Small intestine (tissue), 7 donors: ENCODE measurements at regions not wholly inside any gene's neighbourhood (a gene's known extent, or its start where the extent isn't known, plus 50 kb on each side); places are given as distances from the start of the nearest gene placed in this dataset.

ENCODE experiments used
- DNase-seq, 2 donors: peaks; one replicate each; pipeline versions ENCODE4 v3.0.0 to v3.0.0-alpha.2; 2013
- FAIRE-seq: peaks from 2 replicates; lab custom pipeline; 2012; peaks lifted over from hg19 to GRCh38; lab: Jason Lieb, UNC
- H3K27ac ChIP-seq, 3 donors: one replicate each; pipeline ENCODE4 v1.5.1; 2013; ENCODE audit warnings: low read length in 2 of 3, mild to moderate bottlenecking in 2 of 3, control low read depth in 1 of 3, inconsistent platforms in 1 of 3, low read depth in 1 of 3, moderate library complexity in 1 of 3
- H3K27me3 ChIP-seq, 3 donors: one replicate each; pipeline ENCODE4 v1.6.1; 2013; ENCODE audit warnings: low read length in 3 of 3, inconsistent platforms in 1 of 3; ENCODE audit not compliant: control insufficient read depth in 3 of 3, insufficient read depth in 3 of 3
- H3K36me3 ChIP-seq, 3 donors: one replicate each; pipeline ENCODE4 v1.6.1; 2013; ENCODE audit warnings: low read length in 3 of 3, inconsistent platforms in 1 of 3, low read depth in 1 of 3, mild to moderate bottlenecking in 1 of 3, moderate library complexity in 1 of 3; ENCODE audit not compliant: control insufficient read depth in 3 of 3, insufficient read depth in 2 of 3
- H3K4me1 ChIP-seq, 3 donors: one replicate each; pipeline ENCODE4 v1.6.1; 2013; ENCODE audit warnings: low read length in 2 of 3, inconsistent platforms in 1 of 3, low read depth in 1 of 3, mild to moderate bottlenecking in 1 of 3, moderate library complexity in 1 of 3; ENCODE audit not compliant: control insufficient read depth in 3 of 3, insufficient read depth in 2 of 3
- H3K4me3 ChIP-seq, 3 donors: one replicate each; pipeline ENCODE4 v1.5.1; 2013; ENCODE audit warnings: low read length in 3 of 3, control low read depth in 1 of 3, inconsistent platforms in 1 of 3, low read depth in 1 of 3, mild to moderate bottlenecking in 1 of 3, moderate library complexity in 1 of 3
- H3K9me3 ChIP-seq, 2 donors: one replicate each; pipeline ENCODE4 v1.6.1; 2013; ENCODE audit warnings: low read depth in 1 of 2, low read length in 1 of 2; ENCODE audit not compliant: control insufficient read depth in 2 of 2, insufficient read depth in 1 of 2
- WGBS, 3 donors: extraction: QIAGEN DNeasy Blood & Tissue Kit; methylation state at CpG; one replicate each; pipeline ENCODE4 v1.1.7; 2013; 5-methylcytosine and 5-hydroxymethylcytosine counted together
- donor health status: healthy with polysubstance abuse.
- donor health status: control.
- donor health status: control.
- donor health status: Bipolar disorder and iron deficiency.
- donor health status: healthy.

GRCh38 chr1:168374566-168374965, 93.9 kb downstream of the TBX19 start:
- Histone ChIP-seq H3K27ac (no peak overlapping the region), H3K4me3 (no peak overlapping the region), H3K9me3 (no peaks in the 10 kb centered on the region), H3K27me3 (no peaks in the 10 kb centered on the region), H3K36me3 (no peaks in the 10 kb centered on the region), H3K4me1 (peaks cover 0 to 12% (median 0%) of the 10 kb centered on the region in 3 donors)
- WGBS, 3 donors, result 91 to 92% (median 92%) methylated on average over 3 of the region's 3 CpGs
- no peak for FAIRE-seq
- no peak for DNase-seq

DNA sequence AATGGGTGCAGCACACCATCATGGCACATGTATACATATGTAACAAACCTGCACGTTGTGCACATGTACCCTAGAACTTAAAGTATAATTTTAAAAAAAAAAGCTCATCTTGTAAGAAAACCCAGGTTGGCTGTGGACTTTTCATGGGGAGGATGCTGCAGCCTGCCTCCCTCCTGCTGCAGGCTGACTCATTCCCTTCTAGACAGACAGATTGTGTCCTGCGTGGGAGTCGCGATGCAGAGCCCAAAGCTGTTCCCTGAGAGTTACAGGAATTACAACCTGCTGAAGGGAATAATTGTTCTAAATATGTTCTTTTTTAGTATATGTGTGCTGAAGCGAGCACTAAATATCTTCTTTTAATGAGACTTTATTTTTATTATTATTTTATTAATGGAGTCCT, 93.2 kb downstream of the TBX19 start:
- FAIRE-seq, result no peak

GRCh38 chr1:168372861-168373371, 92.2 kb downstream of the TBX19 start:
- Histone ChIP-seq H3K4me1 (peaks cover 0 to 12% (median 0%) of the 10 kb centered on the region in 3 donors), H3K9me3 (no peaks in the 10 kb centered on the region), H3K27ac (no peak overlapping the region), H3K27me3 (no peaks in the 10 kb centered on the region), H3K4me3 (no peak overlapping the region), H3K36me3 (no peaks in the 10 kb centered on the region)
- WGBS, 3 donors, result 78 to 95% (median 94%) methylated on average over 7 of the region's 7 CpGs
- FAIRE-seq (no peak), DNase-seq (no peak)

More for the DNA sequence above, 93.2 kb downstream of the TBX19 start:
- no peak for DNase-seq
- H3K36me3 ChIP-seq, result no peaks in the 10 kb centered on the region
- 85 to 92% (median 86%) methylated on average over 5 of the region's 5 CpGs for WGBS, 3 donors
- H3K4me1 ChIP-seq, result peaks cover 0 to 12% (median 0%) of the 10 kb centered on the region in 3 donors
- no peaks in the 10 kb centered on the region for H3K27me3 ChIP-seq
- H3K4me3 ChIP-seq, result no peak overlapping the region
- H3K9me3 ChIP-seq, result no peaks in the 10 kb centered on the region
- no peak overlapping the region for H3K27ac ChIP-seq

- WGBS, 3 donors, result 65 to 85% (median 69%) methylated on average over 4 of the region's 4 CpGs
- H3K27ac ChIP-seq, result no peak overlapping the region
- H3K4me3 ChIP-seq, result no peak overlapping the region
- H3K9me3 ChIP-seq, result no peaks in the 10 kb centered on the region
- no peaks in the 10 kb centered on the region for H3K36me3 ChIP-seq
- H3K4me1 ChIP-seq, result peaks cover 0 to 12% (median 0%) of the 10 kb centered on the region in 3 donors
- no peak for FAIRE-seq
- DNase-seq, result no peak
- no peaks in the 10 kb centered on the region for H3K27me3 ChIP-seq
Measured at GRCh38 chr1:168372307-168372706, 91.6 kb downstream of the TBX19 start.

- H3K4me1 ChIP-seq, result peaks cover 0 to 12% (median 0%) of the 10 kb centered on the region in 3 donors
- H3K27ac ChIP-seq, result no peak overlapping the region
- FAIRE-seq (no peak), DNase-seq (no peak)
- no peaks in the 10 kb centered on the region for H3K36me3 ChIP-seq
- H3K4me3 ChIP-seq, result no peak overlapping the region
- 80 to 94% (median 90%) methylated on average over 5 of the region's 5 CpGs for WGBS, 3 donors
- no peaks in the 10 kb centered on the region for H3K27me3 ChIP-seq
- no peaks in the 10 kb centered on the region for H3K9me3 ChIP-seq
Measured at GRCh38 chr1:168371477-168371876, 90.8 kb downstream of the TBX19 start.

GRCh38 chr1:168370586-168370985, 89.9 kb downstream of the TBX19 start:
- no peaks in the 10 kb centered on the region for H3K36me3 ChIP-seq
- peaks cover 0 to 6% (median 0%) of the 10 kb centered on the region in 3 donors for H3K4me1 ChIP-seq
- FAIRE-seq, result no peak
- H3K4me3 ChIP-seq, result no peak overlapping the region
- no peaks in the 10 kb centered on the region for H3K9me3 ChIP-seq
- 79 to 96% (median 92%) methylated on average over 3 of the region's 3 CpGs for WGBS, 3 donors
- no peaks in the 10 kb centered on the region for H3K27me3 ChIP-seq
- no peak for DNase-seq
- H3K27ac ChIP-seq, result no peak overlapping the region

DNA sequence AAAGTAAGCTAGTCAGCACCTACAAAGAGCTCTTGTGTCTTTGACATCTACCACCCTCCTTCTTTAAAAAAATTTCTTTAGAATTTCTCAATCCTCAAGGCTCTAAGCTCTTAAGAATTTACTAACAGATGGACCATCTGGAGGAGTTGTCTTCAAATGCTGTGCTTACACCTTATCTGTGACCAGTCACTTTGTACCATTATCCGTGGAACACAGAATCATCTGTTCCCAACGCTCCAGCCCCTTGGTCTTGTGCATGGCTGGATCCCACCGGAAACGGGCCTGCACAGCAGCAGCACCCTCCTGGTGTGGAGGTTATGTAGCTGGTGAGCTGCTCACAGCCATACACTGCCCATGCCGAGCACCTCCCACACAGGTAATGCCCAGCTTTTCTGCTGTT, 89.0 kb downstream of the TBX19 start:
- WGBS, 3 donors, result 91 to 94% (median 93%) methylated on average over 5 of the region's 5 CpGs

DNA sequence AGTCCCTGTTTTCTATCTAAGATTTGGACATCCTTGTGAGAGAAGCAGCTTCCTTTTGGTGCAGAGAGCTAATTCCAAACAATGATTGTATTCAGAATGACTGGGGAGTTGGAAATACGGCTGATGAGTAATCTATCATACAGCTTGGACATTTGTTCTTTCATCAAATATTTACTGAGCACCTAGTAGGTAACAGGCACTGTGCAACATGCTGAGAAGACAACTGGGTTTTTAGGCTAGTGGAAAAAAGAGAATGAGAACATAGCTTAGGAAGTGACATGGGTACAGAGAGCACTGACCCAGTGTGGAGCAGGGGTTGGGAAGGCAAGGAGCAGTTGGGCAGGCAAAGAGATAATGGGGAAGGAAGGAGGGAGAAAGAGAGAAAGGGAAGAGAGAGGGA, 87.5 kb downstream of the TBX19 start:
- Histone ChIP-seq H3K9me3 (no peaks in the 10 kb centered on the region), H3K27me3 (no peaks in the 10 kb centered on the region), H3K36me3 (no peaks in the 10 kb centered on the region), H3K4me1 (no peaks in the 10 kb centered on the region), H3K27ac (no peak overlapping the region), H3K4me3 (no peak overlapping the region)
- 31 to 69% (median 59%) methylated on average over 1 of the region's 1 CpG for WGBS, 3 donors
- FAIRE-seq (no peak), DNase-seq (no peak)

More for the DNA sequence above, 89.0 kb downstream of the TBX19 start:
- no peak overlapping the region for H3K4me3 ChIP-seq
- no peak overlapping the region for H3K27ac ChIP-seq
- H3K27me3 ChIP-seq, result no peaks in the 10 kb centered on the region
- FAIRE-seq (no peak), DNase-seq (no peak)
- no peaks in the 10 kb centered on the region for H3K4me1 ChIP-seq
- H3K9me3 ChIP-seq, result no peaks in the 10 kb centered on the region
- no peaks in the 10 kb centered on the region for H3K36me3 ChIP-seq
